ENCODE measurements at regions not wholly inside any gene's neighbourhood (a gene's known extent, or its start where the extent isn't known, plus 50 kb on each side); places are given as distances from the start of the nearest gene placed in this dataset.

GRCh38 chr10:129055225-129055624 lies 411.8 kb upstream of the MGMT start:
- Histone ChIP-seq H3K27me3 (ENCODE audit: control insufficient read depth, insufficient read depth, low read length) (no peaks in the 10 kb centered on the region), H3K36me3 (ENCODE audit: control insufficient read depth, insufficient read depth, low read length) (no peaks in the 10 kb centered on the region), H3K4me3 (ENCODE audit: low read depth, low read length) (no peak overlapping the region)
- DNase-seq (ENCODE audit: low read depth) = no peak
- no peak for TF ChIP-seq CTCF (IDR thresholded peaks at IDR 0.05; ENCODE audit: insufficient read depth, low read length, poor library complexity, severe bottlenecking)

GRCh38 chr10:129055986-129056385 lies 411.1 kb upstream of the MGMT start:
- no peak overlapping the region for H3K4me3 ChIP-seq (ENCODE audit: low read depth, low read length)
- no peak for TF ChIP-seq CTCF (IDR thresholded peaks at IDR 0.05; ENCODE audit: insufficient read depth, low read length, poor library complexity, severe bottlenecking)
- no peaks in the 10 kb centered on the region for H3K27me3 ChIP-seq (ENCODE audit: control insufficient read depth, insufficient read depth, low read length)
- no peak for DNase-seq (ENCODE audit: low read depth)
- no peaks in the 10 kb centered on the region for H3K36me3 ChIP-seq (ENCODE audit: control insufficient read depth, insufficient read depth, low read length)

- TF ChIP-seq CTCF (IDR thresholded peaks at IDR 0.05; ENCODE audit: insufficient read depth, low read length, poor library complexity, severe bottlenecking) = no peak
- no peak for DNase-seq (ENCODE audit: low read depth)
- no peaks in the 10 kb centered on the region for H3K27me3 ChIP-seq (ENCODE audit: control insufficient read depth, insufficient read depth, low read length)
Measured at GRCh38 chr10:129056734-129057689, 410.0 kb upstream of the MGMT start.

GRCh38 chr10:129057856-129058663 lies 409.0 kb upstream of the MGMT start:
- TF ChIP-seq CTCF (IDR thresholded peaks at IDR 0.05; ENCODE audit: insufficient read depth, low read length, poor library complexity, severe bottlenecking) = no peak
- Histone ChIP-seq H3K27me3 (ENCODE audit: control insufficient read depth, insufficient read depth, low read length) (no peaks in the 10 kb centered on the region), H3K36me3 (ENCODE audit: control insufficient read depth, insufficient read depth, low read length) (no peaks in the 10 kb centered on the region), H3K4me3 (ENCODE audit: low read depth, low read length) (no peak overlapping the region)
- DNase-seq (ENCODE audit: low read depth) = no peak

More at GRCh38 chr10:129056734-129057689, 410.0 kb upstream of the MGMT start:
- Histone ChIP-seq H3K36me3 (ENCODE audit: control insufficient read depth, insufficient read depth, low read length) (no peaks in the 10 kb centered on the region), H3K4me3 (ENCODE audit: low read depth, low read length) (no peak overlapping the region)

GRCh38 chr10:129058664-129059155 lies 408.3 kb upstream of the MGMT start:
- TF ChIP-seq CTCF (IDR thresholded peaks at IDR 0.05; ENCODE audit: insufficient read depth, low read length, poor library complexity, severe bottlenecking) = no peak
- DNase-seq (ENCODE audit: low read depth) = no peak
- Histone ChIP-seq H3K36me3 (ENCODE audit: control insufficient read depth, insufficient read depth, low read length) (no peaks in the 10 kb centered on the region), H3K4me3 (ENCODE audit: low read depth, low read length) (no peak overlapping the region), H3K27me3 (ENCODE audit: control insufficient read depth, insufficient read depth, low read length) (no peaks in the 10 kb centered on the region)

All from kidney epithelial cell (primary cell).